ENCODE measurements at regions not wholly inside any gene's neighbourhood (a gene's known extent, or its start where the extent isn't known, plus 50 kb on each side); places are given as distances from the start of the nearest gene placed in this dataset.

DNA sequence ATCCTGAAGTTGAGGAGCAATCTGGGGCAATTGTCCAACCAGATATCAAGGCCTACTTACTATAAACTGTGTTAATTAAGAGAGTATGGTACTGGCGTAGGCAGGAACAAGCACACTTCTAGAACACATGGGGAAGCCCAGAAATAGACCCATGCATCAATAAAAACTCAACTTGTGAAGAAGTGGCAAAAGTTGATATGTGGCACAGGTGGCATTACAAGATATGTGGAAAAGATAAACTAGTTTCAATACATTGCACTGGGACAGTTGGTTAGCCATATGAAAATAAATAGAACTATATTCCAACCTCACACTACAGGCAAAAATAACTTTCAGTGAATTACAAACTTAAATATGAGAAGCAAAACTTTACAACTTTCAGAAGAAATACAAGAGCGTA, 828.7 kb upstream of the LRRN3 start:
- H3K9me3 ChIP-seq (replicated peaks in 1 of 2; ENCODE audit: control insufficient read depth in 1 of 2, insufficient read depth in 1 of 2, low read length in 2 of 2): peaks cover 0 to 6% of the 10 kb centered on the region in 2 donors
- no peak overlapping the region for H3K27ac ChIP-seq (ENCODE audit: low read depth in 1 of 2, low read length in 2 of 2)
- Mint-ChIP-seq H3K27me3 (ENCODE audit: low read depth in 3 of 3) (no peaks in the 10 kb centered on the region), H3K9me3 (peaks cover 0 to 6% (median 1%) of the 10 kb centered on the region in 7 donors), H3K4me3 (no peak overlapping the region), H3K36me3 (no peaks in the 10 kb centered on the region), H3K4me1 (no peaks in the 10 kb centered on the region), H3K27ac (no peak overlapping the region)
- H3K4me1 ChIP-seq (ENCODE audit: control insufficient read depth in 1 of 2, insufficient read depth in 2 of 2, low read length in 2 of 2): no peaks in the 10 kb centered on the region
- WGBS (ENCODE audit: insufficient coverage): no CpG with 5 or more reads among the region's 2 CpGs
- no peaks in the 10 kb centered on the region for H3K79me2 ChIP-seq (ENCODE audit: insufficient read depth, low read length)
- intact Hi-C loops (cut with micrococcal nuclease): no loop called here
- H2AFZ ChIP-seq (ENCODE audit: insufficient read depth, low read depth, low read length, poor library complexity, severe bottlenecking): no peak overlapping the region
- no peaks in the 10 kb centered on the region for H4K20me1 ChIP-seq (ENCODE audit: insufficient read depth, low read length)
- no peaks in the 10 kb centered on the region for H3K27me3 ChIP-seq (ENCODE audit: control insufficient read depth in 2 of 2, insufficient read depth in 2 of 2, low read length in 2 of 2)
- no peak overlapping the region for H3K4me3 ChIP-seq (replicated peaks in 1 of 3; ENCODE audit: low read depth in 2 of 3, low read length in 3 of 3)
- no peak overlapping the region for H3K4me2 ChIP-seq (replicated peaks; ENCODE audit: extremely low read depth, low read length, poor library complexity, severe bottlenecking)
- DNase-seq: no peak
- no peak overlapping the region for H3K9ac ChIP-seq (ENCODE audit: insufficient read depth, low read length, poor library complexity, severe bottlenecking)
- TF ChIP-seq, protein P1, sequence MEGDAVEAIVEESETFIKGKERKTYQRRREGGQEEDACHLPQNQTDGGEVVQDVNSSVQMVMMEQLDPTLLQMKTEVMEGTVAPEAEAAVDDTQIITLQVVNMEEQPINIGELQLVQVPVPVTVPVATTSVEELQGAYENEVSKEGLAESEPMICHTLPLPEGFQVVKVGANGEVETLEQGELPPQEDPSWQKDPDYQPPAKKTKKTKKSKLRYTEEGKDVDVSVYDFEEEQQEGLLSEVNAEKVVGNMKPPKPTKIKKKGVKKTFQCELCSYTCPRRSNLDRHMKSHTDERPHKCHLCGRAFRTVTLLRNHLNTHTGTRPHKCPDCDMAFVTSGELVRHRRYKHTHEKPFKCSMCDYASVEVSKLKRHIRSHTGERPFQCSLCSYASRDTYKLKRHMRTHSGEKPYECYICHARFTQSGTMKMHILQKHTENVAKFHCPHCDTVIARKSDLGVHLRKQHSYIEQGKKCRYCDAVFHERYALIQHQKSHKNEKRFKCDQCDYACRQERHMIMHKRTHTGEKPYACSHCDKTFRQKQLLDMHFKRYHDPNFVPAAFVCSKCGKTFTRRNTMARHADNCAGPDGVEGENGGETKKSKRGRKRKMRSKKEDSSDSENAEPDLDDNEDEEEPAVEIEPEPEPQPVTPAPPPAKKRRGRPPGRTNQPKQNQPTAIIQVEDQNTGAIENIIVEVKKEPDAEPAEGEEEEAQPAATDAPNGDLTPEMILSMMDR (IDR thresholded peaks at IDR 0.05): no peak
- H3K36me3 ChIP-seq (replicated peaks in 1 of 2; ENCODE audit: control insufficient read depth in 1 of 2, insufficient read depth in 2 of 2, low read length in 2 of 2): no peaks in the 10 kb centered on the region

DNA sequence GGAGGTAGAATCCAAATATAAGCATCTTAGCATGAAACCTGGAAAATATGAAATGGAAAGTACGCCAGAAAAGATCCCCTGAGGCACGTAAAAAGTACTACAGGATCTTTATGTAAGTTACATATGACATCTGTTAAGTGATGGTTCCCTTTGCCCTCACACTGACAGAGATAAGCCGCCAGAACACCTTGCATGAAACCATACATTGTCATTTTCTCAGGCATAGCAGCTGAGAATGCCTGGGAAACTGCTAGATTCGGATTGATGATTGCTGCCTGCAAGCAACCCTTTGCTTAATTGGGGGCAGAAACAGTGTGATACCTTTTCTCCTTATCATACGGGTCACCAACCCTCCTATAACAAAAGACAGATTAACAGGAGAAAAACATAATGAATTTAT, 826.6 kb upstream of the LRRN3 start:
- Histone ChIP-seq H2AFZ (ENCODE audit: insufficient read depth, low read depth, low read length, poor library complexity, severe bottlenecking) (no peak overlapping the region), H3K27ac (ENCODE audit: low read depth in 1 of 2, low read length in 2 of 2) (no peak overlapping the region), H3K9ac (ENCODE audit: insufficient read depth, low read length, poor library complexity, severe bottlenecking) (no peak overlapping the region), H3K36me3 (replicated peaks in 1 of 2; ENCODE audit: control insufficient read depth in 1 of 2, insufficient read depth in 2 of 2, low read length in 2 of 2) (no peaks in the 10 kb centered on the region), H4K20me1 (ENCODE audit: insufficient read depth, low read length) (no peaks in the 10 kb centered on the region), H3K4me3 (replicated peaks in 1 of 3; ENCODE audit: low read depth in 2 of 3, low read length in 3 of 3) (no peak overlapping the region), H3K4me2 (replicated peaks; ENCODE audit: extremely low read depth, low read length, poor library complexity, severe bottlenecking) (no peak overlapping the region), H3K27me3 (ENCODE audit: control insufficient read depth in 2 of 2, insufficient read depth in 2 of 2, low read length in 2 of 2) (no peaks in the 10 kb centered on the region), H3K9me3 (replicated peaks in 1 of 2; ENCODE audit: control insufficient read depth in 1 of 2, insufficient read depth in 1 of 2, low read length in 2 of 2) (peaks cover 3 to 6% of the 10 kb centered on the region in 2 donors), H3K4me1 (ENCODE audit: control insufficient read depth in 1 of 2, insufficient read depth in 2 of 2, low read length in 2 of 2) (no peaks in the 10 kb centered on the region), H3K79me2 (ENCODE audit: insufficient read depth, low read length) (no peaks in the 10 kb centered on the region)
- Mint-ChIP-seq H3K4me1 (no peaks in the 10 kb centered on the region), H3K4me3 (no peak overlapping the region), H3K27me3 (ENCODE audit: low read depth in 3 of 3) (no peaks in the 10 kb centered on the region), H3K36me3 (no peaks in the 10 kb centered on the region), H3K9me3 (peaks cover 0 to 6% (median 0%) of the 10 kb centered on the region in 7 donors), H3K27ac (no peak overlapping the region)
- intact Hi-C loops (cut with micrococcal nuclease): no loop called here
- DNase-seq: no peak
- 100% methylated on average over 2 of the region's 5 CpGs for WGBS (ENCODE audit: insufficient coverage)
- TF ChIP-seq, protein P1 (IDR thresholded peaks at IDR 0.05): no peak
